ENCODE measurements at regions not wholly inside any gene's neighbourhood (a gene's known extent, or its start where the extent isn't known, plus 50 kb on each side); places are given as distances from the start of the nearest gene placed in this dataset.

DNA sequence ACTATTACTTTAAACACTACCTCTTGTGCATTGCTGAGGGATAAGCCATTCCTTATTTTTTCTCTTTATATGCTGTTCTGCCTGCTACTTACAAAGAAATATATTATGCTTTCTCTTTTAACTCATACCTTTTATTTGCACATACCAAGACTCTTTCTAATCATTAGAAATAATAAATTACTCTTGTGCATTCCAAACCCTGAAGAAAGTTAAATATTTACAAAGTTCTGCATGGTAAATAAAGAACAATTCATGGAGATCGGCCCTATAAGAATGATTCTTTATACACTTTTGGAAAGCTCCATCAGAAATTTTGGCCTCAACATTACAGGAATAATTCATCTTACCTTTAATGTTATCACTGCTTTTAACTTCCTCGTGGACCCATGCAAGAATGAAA is 86.7 kb upstream of the PALMD start (continued):
- TF ChIP-seq, protein P1, sequence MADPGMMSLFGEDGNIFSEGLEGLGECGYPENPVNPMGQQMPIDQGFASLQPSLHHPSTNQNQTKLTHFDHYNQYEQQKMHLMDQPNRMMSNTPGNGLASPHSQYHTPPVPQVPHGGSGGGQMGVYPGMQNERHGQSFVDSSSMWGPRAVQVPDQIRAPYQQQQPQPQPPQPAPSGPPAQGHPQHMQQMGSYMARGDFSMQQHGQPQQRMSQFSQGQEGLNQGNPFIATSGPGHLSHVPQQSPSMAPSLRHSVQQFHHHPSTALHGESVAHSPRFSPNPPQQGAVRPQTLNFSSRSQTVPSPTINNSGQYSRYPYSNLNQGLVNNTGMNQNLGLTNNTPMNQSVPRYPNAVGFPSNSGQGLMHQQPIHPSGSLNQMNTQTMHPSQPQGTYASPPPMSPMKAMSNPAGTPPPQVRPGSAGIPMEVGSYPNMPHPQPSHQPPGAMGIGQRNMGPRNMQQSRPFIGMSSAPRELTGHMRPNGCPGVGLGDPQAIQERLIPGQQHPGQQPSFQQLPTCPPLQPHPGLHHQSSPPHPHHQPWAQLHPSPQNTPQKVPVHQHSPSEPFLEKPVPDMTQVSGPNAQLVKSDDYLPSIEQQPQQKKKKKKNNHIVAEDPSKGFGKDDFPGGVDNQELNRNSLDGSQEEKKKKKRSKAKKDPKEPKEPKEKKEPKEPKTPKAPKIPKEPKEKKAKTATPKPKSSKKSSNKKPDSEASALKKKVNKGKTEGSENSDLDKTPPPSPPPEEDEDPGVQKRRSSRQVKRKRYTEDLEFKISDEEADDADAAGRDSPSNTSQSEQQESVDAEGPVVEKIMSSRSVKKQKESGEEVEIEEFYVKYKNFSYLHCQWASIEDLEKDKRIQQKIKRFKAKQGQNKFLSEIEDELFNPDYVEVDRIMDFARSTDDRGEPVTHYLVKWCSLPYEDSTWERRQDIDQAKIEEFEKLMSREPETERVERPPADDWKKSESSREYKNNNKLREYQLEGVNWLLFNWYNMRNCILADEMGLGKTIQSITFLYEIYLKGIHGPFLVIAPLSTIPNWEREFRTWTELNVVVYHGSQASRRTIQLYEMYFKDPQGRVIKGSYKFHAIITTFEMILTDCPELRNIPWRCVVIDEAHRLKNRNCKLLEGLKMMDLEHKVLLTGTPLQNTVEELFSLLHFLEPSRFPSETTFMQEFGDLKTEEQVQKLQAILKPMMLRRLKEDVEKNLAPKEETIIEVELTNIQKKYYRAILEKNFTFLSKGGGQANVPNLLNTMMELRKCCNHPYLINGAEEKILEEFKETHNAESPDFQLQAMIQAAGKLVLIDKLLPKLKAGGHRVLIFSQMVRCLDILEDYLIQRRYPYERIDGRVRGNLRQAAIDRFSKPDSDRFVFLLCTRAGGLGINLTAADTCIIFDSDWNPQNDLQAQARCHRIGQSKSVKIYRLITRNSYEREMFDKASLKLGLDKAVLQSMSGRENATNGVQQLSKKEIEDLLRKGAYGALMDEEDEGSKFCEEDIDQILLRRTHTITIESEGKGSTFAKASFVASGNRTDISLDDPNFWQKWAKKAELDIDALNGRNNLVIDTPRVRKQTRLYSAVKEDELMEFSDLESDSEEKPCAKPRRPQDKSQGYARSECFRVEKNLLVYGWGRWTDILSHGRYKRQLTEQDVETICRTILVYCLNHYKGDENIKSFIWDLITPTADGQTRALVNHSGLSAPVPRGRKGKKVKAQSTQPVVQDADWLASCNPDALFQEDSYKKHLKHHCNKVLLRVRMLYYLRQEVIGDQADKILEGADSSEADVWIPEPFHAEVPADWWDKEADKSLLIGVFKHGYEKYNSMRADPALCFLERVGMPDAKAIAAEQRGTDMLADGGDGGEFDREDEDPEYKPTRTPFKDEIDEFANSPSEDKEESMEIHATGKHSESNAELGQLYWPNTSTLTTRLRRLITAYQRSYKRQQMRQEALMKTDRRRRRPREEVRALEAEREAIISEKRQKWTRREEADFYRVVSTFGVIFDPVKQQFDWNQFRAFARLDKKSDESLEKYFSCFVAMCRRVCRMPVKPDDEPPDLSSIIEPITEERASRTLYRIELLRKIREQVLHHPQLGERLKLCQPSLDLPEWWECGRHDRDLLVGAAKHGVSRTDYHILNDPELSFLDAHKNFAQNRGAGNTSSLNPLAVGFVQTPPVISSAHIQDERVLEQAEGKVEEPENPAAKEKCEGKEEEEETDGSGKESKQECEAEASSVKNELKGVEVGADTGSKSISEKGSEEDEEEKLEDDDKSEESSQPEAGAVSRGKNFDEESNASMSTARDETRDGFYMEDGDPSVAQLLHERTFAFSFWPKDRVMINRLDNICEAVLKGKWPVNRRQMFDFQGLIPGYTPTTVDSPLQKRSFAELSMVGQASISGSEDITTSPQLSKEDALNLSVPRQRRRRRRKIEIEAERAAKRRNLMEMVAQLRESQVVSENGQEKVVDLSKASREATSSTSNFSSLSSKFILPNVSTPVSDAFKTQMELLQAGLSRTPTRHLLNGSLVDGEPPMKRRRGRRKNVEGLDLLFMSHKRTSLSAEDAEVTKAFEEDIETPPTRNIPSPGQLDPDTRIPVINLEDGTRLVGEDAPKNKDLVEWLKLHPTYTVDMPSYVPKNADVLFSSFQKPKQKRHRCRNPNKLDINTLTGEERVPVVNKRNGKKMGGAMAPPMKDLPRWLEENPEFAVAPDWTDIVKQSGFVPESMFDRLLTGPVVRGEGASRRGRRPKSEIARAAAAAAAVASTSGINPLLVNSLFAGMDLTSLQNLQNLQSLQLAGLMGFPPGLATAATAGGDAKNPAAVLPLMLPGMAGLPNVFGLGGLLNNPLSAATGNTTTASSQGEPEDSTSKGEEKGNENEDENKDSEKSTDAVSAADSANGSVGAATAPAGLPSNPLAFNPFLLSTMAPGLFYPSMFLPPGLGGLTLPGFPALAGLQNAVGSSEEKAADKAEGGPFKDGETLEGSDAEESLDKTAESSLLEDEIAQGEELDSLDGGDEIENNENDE (IDR thresholded peaks at IDR 0.05; ENCODE audit: insufficient replicate concordance, low read length): no peak
- no peak for TF ChIP-seq BCL11A (IDR thresholded peaks at IDR 0.05; ENCODE audit: low read depth in 2 of 2, low read length in 2 of 2)
- no peak for TF ChIP-seq RXRA (IDR thresholded peaks at IDR 0.05; ENCODE audit: insufficient read depth, low read depth, low read length)
- TF ChIP-seq PHF8 (conservative IDR thresholded peaks at IDR 0.05; ENCODE audit: low read depth, low read length): no peak
- TF ChIP-seq, protein P2, sequence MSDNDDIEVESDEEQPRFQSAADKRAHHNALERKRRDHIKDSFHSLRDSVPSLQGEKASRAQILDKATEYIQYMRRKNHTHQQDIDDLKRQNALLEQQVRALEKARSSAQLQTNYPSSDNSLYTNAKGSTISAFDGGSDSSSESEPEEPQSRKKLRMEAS (IDR thresholded peaks at IDR 0.05): no peak
- TF ChIP-seq, protein P3, sequence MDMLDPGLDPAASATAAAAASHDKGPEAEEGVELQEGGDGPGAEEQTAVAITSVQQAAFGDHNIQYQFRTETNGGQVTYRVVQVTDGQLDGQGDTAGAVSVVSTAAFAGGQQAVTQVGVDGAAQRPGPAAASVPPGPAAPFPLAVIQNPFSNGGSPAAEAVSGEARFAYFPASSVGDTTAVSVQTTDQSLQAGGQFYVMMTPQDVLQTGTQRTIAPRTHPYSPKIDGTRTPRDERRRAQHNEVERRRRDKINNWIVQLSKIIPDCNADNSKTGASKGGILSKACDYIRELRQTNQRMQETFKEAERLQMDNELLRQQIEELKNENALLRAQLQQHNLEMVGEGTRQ (IDR thresholded peaks at IDR 0.05; ENCODE audit: low read length): no peak
- TF ChIP-seq, protein P4, sequence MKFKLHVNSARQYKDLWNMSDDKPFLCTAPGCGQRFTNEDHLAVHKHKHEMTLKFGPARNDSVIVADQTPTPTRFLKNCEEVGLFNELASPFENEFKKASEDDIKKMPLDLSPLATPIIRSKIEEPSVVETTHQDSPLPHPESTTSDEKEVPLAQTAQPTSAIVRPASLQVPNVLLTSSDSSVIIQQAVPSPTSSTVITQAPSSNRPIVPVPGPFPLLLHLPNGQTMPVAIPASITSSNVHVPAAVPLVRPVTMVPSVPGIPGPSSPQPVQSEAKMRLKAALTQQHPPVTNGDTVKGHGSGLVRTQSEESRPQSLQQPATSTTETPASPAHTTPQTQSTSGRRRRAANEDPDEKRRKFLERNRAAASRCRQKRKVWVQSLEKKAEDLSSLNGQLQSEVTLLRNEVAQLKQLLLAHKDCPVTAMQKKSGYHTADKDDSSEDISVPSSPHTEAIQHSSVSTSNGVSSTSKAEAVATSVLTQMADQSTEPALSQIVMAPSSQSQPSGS (IDR thresholded peaks at IDR 0.05; ENCODE audit: low read length): no peak
- no peak for TF ChIP-seq SP1 (IDR thresholded peaks at IDR 0.05; ENCODE audit: low read depth, low read length)
- no peak for TF ChIP-seq CBX8 (IDR thresholded peaks at IDR 0.05; ENCODE audit: borderline replicate concordance, low read depth, low read length)
